GM13977 (cell line): ENCODE measurements at regions not wholly inside any gene's neighbourhood (a gene's known extent, or its start where the extent isn't known, plus 50 kb on each side); places are given as distances from the start of the nearest gene placed in this dataset.
"Not testable (repeated sequence)": the region's sequence is repeated elsewhere in the genome, so short reads cannot be mapped to it uniquely, and the experiment has no call there.

Experiments
- DNase-seq: peaks from one replicate; pipeline ENCODE4 v3.0.0; 2012; ENCODE audit warnings: low spot score
- in situ Hi-C: fragments of 300-500 bp; cut with MboI; formaldehyde crosslinking; loops from one replicate; pipeline ENCODE4 v1.12.0; 2022; ENCODE audit warnings: low sequenced_read_pairs, low pct_unique_long_range_greater_than_20kb, mixed read lengths, inconsistent platforms; ENCODE audit not compliant: unreplicated experiment
- TF ChIP-seq, protein P1 (sequence below): IDR thresholded peaks from 2 replicates; pipeline ENCODE4 v1.5.1; 2012; ENCODE audit warnings: mild to moderate bottlenecking, control low read depth; ENCODE audit not compliant: insufficient read depth; ENCODE audit errors: extremely low read depth, missing control alignments

GRCh38 chr20:30610751-30611150, 646.7 kb upstream of the DEFB115 start:
- in situ Hi-C loops, result no loop called here
- TF ChIP-seq, protein P1, sequence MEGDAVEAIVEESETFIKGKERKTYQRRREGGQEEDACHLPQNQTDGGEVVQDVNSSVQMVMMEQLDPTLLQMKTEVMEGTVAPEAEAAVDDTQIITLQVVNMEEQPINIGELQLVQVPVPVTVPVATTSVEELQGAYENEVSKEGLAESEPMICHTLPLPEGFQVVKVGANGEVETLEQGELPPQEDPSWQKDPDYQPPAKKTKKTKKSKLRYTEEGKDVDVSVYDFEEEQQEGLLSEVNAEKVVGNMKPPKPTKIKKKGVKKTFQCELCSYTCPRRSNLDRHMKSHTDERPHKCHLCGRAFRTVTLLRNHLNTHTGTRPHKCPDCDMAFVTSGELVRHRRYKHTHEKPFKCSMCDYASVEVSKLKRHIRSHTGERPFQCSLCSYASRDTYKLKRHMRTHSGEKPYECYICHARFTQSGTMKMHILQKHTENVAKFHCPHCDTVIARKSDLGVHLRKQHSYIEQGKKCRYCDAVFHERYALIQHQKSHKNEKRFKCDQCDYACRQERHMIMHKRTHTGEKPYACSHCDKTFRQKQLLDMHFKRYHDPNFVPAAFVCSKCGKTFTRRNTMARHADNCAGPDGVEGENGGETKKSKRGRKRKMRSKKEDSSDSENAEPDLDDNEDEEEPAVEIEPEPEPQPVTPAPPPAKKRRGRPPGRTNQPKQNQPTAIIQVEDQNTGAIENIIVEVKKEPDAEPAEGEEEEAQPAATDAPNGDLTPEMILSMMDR, result no peak
- no peak for DNase-seq

GRCh38 chr20:30611239-30611984, 646.1 kb upstream of the DEFB115 start:
- DNase-seq, result no peak
- TF ChIP-seq, protein P1, result no peak

DNA sequence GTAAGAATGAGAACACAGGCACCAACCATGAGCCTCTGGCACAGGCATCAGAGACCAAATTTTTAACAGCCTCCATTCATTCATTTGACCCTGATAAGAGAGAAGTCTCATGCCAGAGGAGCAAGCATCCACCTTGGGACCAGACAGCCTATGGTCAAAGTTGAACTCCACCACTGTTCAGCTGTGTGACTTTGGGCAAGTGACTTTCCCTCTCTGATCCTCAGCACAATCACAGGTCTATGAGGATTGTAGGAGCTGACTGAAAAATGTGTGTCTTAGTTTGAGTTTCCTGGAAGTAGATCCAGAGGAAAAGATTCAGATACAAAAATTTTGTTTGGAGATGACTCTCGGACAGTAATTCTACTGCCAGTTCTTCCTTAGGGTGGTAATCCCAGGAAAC, 645.1 kb upstream of the DEFB115 start:
- no peak for DNase-seq
- TF ChIP-seq, protein P1, result no peak
- in situ Hi-C loops, result no loop called here

More at GRCh38 chr20:30611239-30611984, 646.1 kb upstream of the DEFB115 start:
- in situ Hi-C loops, result no loop called here

DNA sequence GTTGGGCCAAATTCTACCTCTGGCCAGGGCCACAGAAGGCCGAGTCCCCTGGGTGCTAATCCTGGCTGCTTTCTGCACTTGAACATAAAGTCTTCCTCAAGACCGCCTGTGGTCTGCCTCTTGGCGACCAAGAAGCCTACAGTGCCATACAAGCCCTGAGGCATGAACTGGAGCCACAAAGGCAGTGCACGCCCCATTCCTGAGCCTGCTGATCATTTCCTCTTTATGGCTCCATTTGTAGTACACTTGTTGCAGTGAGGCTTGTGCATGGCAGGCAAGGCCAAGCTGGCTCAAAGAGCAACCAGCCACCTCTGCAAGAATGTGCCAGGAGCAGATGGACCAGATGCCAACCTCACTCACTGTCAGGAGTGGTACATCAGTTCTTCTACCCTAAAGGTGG, 636.1 kb upstream of the DEFB115 start:
- in situ Hi-C loops, DNase-seq: not testable (repeated sequence)

GRCh38 chr20:30624310-30624709, 633.2 kb upstream of the DEFB115 start:
- in situ Hi-C loops, DNase-seq: not testable (repeated sequence)

DNA sequence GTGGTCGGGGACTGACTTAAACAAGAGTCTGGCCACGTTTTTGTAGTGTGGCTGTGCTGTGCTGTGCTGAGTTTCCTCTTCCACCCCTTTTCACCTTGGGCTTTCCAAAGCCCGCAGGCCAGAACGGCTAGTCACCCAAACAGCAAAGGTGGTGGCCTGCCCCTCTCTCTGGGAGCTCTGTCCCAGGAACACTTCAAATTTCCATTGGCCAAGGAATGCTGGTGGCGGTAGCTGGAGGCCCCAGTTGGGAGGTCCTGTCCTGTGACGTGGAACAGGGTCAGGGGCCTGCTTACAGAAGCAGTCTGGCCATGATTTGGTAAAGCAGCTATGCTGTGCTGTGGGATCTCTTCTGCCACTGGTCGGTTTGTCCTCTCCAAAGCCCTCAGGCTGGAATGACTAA, 628.1 kb upstream of the DEFB115 start:
- in situ Hi-C loops, DNase-seq: not testable (repeated sequence)

DNA sequence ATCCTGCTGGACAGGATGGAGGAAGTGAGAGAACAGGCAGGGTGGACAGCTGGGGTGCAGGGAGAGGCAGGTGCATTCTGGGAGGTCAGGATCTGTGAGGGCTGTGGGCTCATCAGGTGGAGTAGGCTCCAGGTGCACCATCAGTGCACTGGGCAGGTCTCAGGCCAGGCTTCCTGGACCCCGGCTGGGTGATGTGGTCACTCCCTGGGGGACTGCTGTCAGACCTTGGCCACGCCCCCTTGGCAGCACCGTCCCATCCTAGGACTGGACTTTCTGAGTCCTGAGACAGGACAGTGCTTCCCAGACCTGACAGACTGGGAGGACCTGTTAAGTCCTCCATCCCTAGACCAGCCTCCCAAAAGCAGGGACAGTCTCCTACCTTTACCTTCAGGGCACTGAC, 626.7 kb upstream of the DEFB115 start:
- in situ Hi-C loops, result no loop called here
- TF ChIP-seq, protein P1, result no peak
- no peak for DNase-seq

DNA sequence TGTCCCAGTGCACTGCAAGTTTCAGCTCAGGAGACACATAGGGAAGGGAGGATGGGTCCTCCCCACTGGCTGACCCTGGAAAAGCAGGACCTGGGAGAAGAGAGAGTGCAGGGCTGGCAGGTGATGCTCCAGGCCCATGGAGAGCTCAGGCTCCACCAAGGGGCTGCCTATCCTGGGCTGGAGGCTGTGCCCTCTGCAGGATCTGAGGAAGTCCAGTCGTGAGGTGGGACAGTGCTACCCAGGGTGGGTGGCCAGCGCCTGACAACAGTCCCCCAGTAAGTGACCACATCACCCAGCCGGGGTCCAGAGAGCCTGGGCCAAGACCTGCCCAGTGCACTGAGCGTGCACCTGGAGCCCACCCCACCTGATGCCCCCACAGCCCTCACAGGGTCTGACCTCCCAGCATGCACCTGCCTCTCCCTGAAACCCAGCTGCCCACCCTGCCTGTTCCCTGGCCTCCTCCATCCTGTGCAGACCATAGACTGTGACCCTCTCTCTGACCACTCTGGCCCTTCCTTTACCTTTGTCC, 626.1 kb upstream of the DEFB115 start:
- DNase-seq, in situ Hi-C loops: not testable (repeated sequence)

GRCh38 chr20:30632773-30633172, 624.7 kb upstream of the DEFB115 start:
- DNase-seq, in situ Hi-C loops: not testable (repeated sequence)

GRCh38 chr20:30641522-30641921, 615.9 kb upstream of the DEFB115 start:
- DNase-seq, in situ Hi-C loops: not testable (repeated sequence)

DNA sequence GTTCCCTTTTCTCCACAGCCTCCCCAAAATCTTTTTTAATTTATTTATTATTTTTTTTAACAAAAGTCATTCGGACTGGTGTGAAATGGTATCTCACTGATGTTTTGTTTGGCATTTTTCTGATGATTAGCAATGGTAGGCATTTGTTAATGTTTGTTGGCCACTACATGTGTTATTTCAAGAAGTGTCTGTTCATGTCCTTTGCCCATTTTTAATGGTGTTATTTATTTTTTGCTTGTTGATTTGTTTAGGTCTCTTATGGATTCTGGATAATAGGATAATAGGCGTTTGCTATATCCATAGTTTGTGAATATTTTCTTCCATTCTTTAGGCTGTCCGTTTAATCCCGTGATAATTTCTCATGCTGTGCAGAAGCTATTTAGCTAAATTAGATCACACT, 596.5 kb upstream of the DEFB115 start:
- not testable (repeated sequence) for DNase-seq

DNA sequence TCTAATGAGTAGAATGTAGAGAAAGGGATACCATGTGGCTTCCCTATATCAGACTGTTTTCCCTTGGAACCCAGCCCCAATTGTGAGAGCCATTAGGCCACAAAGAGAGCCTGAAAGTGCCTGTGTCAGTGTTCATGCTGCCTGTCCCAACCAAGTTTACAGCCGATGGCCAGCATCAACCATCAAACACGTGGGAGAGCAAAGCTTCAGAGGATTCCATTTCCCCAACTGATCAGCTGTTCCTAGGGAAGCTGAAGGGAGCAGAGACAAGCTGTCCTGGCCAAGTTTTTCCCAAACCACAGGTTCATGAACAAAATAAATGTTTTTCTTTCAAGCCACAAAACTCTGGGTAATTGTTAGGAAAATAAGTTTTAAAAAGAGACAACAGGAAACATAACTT, 589.0 kb upstream of the DEFB115 start:
- DNase-seq, in situ Hi-C loops: not testable (repeated sequence)

More for the DNA sequence above, 596.5 kb upstream of the DEFB115 start:
- in situ Hi-C loops, result not testable (repeated sequence)

- in situ Hi-C loops, DNase-seq: not testable (repeated sequence)
Measured at GRCh38 chr20:30669330-30670029, 588.0 kb upstream of the DEFB115 start.
